ENCODE measurements at regions not wholly inside any gene's neighbourhood (a gene's known extent, or its start where the extent isn't known, plus 50 kb on each side); places are given as distances from the start of the nearest gene placed in this dataset.

DNA sequence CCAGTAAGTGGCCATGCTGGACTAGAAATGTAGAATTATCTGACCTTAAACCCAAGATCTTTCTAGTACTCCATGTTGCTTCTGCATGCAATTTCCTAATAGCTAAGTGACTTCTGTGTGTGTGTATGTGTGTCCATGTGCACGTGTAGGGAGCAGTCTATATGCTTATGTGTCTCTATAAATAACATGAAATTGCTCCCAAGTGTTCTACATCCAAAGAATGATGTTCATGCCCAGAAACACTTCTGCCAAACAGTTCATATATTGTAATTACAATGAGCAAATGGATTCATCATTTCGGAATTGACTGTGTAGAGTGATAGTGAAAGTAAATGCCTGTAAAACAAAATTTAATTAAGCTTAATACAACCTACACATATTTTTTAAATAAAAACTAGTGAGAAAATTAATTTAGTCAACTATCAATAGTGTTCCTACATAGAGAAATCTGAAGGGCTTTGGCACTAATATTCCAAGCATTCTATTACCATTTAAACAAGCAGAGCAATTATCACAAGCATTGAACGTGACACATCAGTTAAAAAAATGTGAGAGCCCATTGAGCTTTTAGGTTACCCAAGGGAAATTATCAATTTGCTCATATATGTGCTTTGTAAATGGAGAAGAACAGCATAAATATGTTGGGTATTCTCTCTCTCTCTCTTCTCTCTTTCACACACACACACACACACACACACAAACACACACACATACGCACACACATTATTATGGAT is 1067.4 kb downstream of the CNTNAP5 start:
- no peak for TF ChIP-seq CTCF (IDR thresholded peaks at IDR 0.05)
- TF ChIP-seq POLR2A (IDR thresholded peaks at IDR 0.05), result no peak

All from stomach (tissue), 4 donors.